ENCODE measurements at regions not wholly inside any gene's neighbourhood (a gene's known extent, or its start where the extent isn't known, plus 50 kb on each side); places are given as distances from the start of the nearest gene placed in this dataset.

DNA sequence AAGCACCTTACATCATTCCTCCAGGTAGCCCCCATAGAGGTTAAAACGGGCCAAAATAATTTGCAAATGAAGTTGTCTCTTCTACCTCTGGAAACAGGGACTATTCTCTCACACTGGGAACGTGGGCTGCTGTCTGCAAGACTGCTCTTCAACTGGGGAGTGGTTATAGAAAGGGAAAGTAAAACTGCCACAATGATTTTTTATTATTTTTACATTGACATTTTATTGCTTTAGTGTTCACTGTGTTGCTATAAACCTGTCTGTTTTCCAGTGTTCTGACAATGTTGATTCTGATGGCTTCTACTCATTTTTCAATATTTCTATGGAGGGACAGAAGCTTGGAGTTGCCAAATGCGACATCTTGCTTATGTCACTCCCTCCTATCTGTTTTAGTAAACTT, 115.1 kb upstream of the ANTXRL start:
- no peak for TF ChIP-seq YY1 (IDR thresholded peaks at IDR 0.05; ENCODE audit: insufficient read depth, insufficient read length)
- TF ChIP-seq ZNF274 (IDR thresholded peaks at IDR 0.05; ENCODE audit: low read depth, low read length) = no peak
